Left lobe of liver (tissue), 2 donors: ENCODE measurements at regions not wholly inside any gene's neighbourhood (a gene's known extent, or its start where the extent isn't known, plus 50 kb on each side); places are given as distances from the start of the nearest gene placed in this dataset.

Experiments
- ATAC-seq: fragments of 200-7000 bp; cut with Tn5 transposase; one replicate; pipeline ENCODE4 v1.9.1; 2020; ENCODE audit warnings: mild to moderate bottlenecking, moderate library complexity
- DNase-seq: peaks from one replicate; pipeline ENCODE4 v3.0.0-alpha.2; 2020; ENCODE audit warnings: low spot score
- donor health status: DM: no; HTN: no; CAD: no; lungs with moderate emphysema.
- donor health status: DM: no; HTN: yes; CAD: no.

- DNase-seq (peak; percentile 53), ATAC-seq (peak; percentile 96)
Observed at GRCh38 chr18:76686737-76687231, 135.6 kb upstream of the ZNF236 start.

- DNase-seq (no peak), ATAC-seq (no peak)
Observed at GRCh38 chr18:76685860-76686259, 136.5 kb upstream of the ZNF236 start.

GRCh38 chr18:76685402-76685801 is 137.0 kb upstream of the ZNF236 start:
- ATAC-seq = no peak
- DNase-seq = no peak

GRCh38 chr18:76684265-76684664 is 138.1 kb upstream of the ZNF236 start:
- no peak for DNase-seq
- ATAC-seq = no peak

- no peak for ATAC-seq
- DNase-seq = no peak
Observed at GRCh38 chr18:76679945-76680344, 142.4 kb upstream of the ZNF236 start.

- no peak for ATAC-seq
Observed at GRCh38 chr18:76679259-76679658, 143.1 kb upstream of the ZNF236 start.

GRCh38 chr18:76678248-76678647 is 144.1 kb upstream of the ZNF236 start:
- ATAC-seq = no peak
- no peak for DNase-seq

More at GRCh38 chr18:76679259-76679658, 143.1 kb upstream of the ZNF236 start:
- DNase-seq = no peak

GRCh38 chr18:76674596-76674995 is 147.8 kb upstream of the ZNF236 start:
- ATAC-seq = no peak
- no peak for DNase-seq

- DNase-seq (no peak), ATAC-seq (no peak)
Observed at GRCh38 chr18:76673281-76674185, 148.8 kb upstream of the ZNF236 start.

GRCh38 chr18:76672627-76673026 is 149.7 kb upstream of the ZNF236 start:
- DNase-seq = no peak
- no peak for ATAC-seq

GRCh38 chr18:76670564-76671288 is 151.6 kb upstream of the ZNF236 start:
- ATAC-seq = no peak
- DNase-seq = no peak

- ATAC-seq (no peak), DNase-seq (no peak)
Observed at GRCh38 chr18:76668546-76668945, 153.8 kb upstream of the ZNF236 start.

- DNase-seq = no peak
- no peak for ATAC-seq
Observed at GRCh38 chr18:76668119-76668518, 154.2 kb upstream of the ZNF236 start.

- ATAC-seq (no peak), DNase-seq (no peak)
Observed at GRCh38 chr18:76667603-76668002, 154.8 kb upstream of the ZNF236 start.

GRCh38 chr18:76662626-76663025 is 159.7 kb upstream of the ZNF236 start:
- no peak for ATAC-seq
- no peak for DNase-seq

- DNase-seq = no peak
- no peak for ATAC-seq
Observed at GRCh38 chr18:76660571-76661192, 161.7 kb upstream of the ZNF236 start.

GRCh38 chr18:76658627-76659026 is 163.6 kb upstream of the ZNF516 start:
- ATAC-seq (no peak), DNase-seq (no peak)

GRCh38 chr18:76657911-76658470 is 162.9 kb upstream of the ZNF516 start:
- no peak for ATAC-seq
- no peak for DNase-seq

GRCh38 chr18:76656925-76657827 is 162.1 kb upstream of the ZNF516 start:
- no peak for DNase-seq

GRCh38 chr18:76654577-76654976 is 159.5 kb upstream of the ZNF516 start:
- DNase-seq (no peak), ATAC-seq (no peak)

More at GRCh38 chr18:76656925-76657827, 162.1 kb upstream of the ZNF516 start:
- ATAC-seq = no peak
